ENCODE measurements at regions not wholly inside any gene's neighbourhood (a gene's known extent, or its start where the extent isn't known, plus 50 kb on each side); places are given as distances from the start of the nearest gene placed in this dataset.

GRCh38 chr11:38503876-38504275 lies 1905.8 kb upstream of the RAG2 start:
- no peaks in the 10 kb centered on the region for H3K36me3 ChIP-seq
- no peaks in the 10 kb centered on the region for H3K4me1 ChIP-seq
- peaks cover 0 to 13% of the 10 kb centered on the region in 2 donors for H3K9me3 ChIP-seq
- ATAC-seq: no peak
- intact Hi-C loops (cut with DNase I): no loop called here
- no peak overlapping the region for H3K4me3 ChIP-seq
- DNase-seq: peak in 1 of 4 donors; percentile 30
- TF ChIP-seq CTCF (IDR thresholded peaks at IDR 0.05): no peak
- H3K27ac ChIP-seq: no peak overlapping the region
- no peaks in the 10 kb centered on the region for H3K27me3 ChIP-seq

GRCh38 chr11:38498721-38499120 lies 1900.7 kb upstream of the RAG2 start:
- no peak for TF ChIP-seq CTCF (IDR thresholded peaks at IDR 0.05)

GRCh38 chr11:38491986-38492385 lies 1894.0 kb upstream of the RAG2 start:
- TF ChIP-seq CTCF (IDR thresholded peaks at IDR 0.05): no peak
- Histone ChIP-seq H3K27me3 (no peaks in the 10 kb centered on the region), H3K4me3 (no peak overlapping the region), H3K9me3 (peaks cover 0 to 5% of the 10 kb centered on the region in 2 donors), H3K4me1 (no peaks in the 10 kb centered on the region), H3K27ac (no peak overlapping the region), H3K36me3 (no peaks in the 10 kb centered on the region)
- intact Hi-C loops (cut with DNase I): no loop called here
- no peak for DNase-seq
- ATAC-seq: no peak

More at GRCh38 chr11:38498721-38499120, 1900.7 kb upstream of the RAG2 start:
- Histone ChIP-seq H3K4me3 (no peak overlapping the region), H3K27ac (no peak overlapping the region), H3K36me3 (no peaks in the 10 kb centered on the region), H3K9me3 (peaks cover 0 to 11% of the 10 kb centered on the region in 2 donors), H3K4me1 (no peaks in the 10 kb centered on the region), H3K27me3 (no peaks in the 10 kb centered on the region)
- no peak for DNase-seq
- no peak for ATAC-seq
- intact Hi-C loops (cut with DNase I): no loop called here

- Histone ChIP-seq H3K4me3 (no peak overlapping the region), H3K36me3 (no peaks in the 10 kb centered on the region), H3K27me3 (no peaks in the 10 kb centered on the region), H3K9me3 (no peaks in the 10 kb centered on the region), H3K27ac (no peak overlapping the region), H3K4me1 (no peaks in the 10 kb centered on the region)
- no peak for TF ChIP-seq CTCF (IDR thresholded peaks at IDR 0.05)
- DNase-seq (peak in 1 of 4 donors; percentile 54), ATAC-seq (no peak)
- intact Hi-C loops (cut with DNase I): no loop called here
These were observed 1883.4 kb upstream of the RAG2 start for GRCh38 chr11:38481391-38481790.

GRCh38 chr11:38476808-38477575 lies 1879.0 kb upstream of the RAG2 start:
- H3K9me3 ChIP-seq: peaks cover 0 to 3% of the 10 kb centered on the region in 2 donors
- no peak overlapping the region for H3K27ac ChIP-seq
- intact Hi-C loops (cut with DNase I): no loop called here
- ATAC-seq (no peak), DNase-seq (no peak)
- TF ChIP-seq CTCF (IDR thresholded peaks at IDR 0.05): no peak
- no peaks in the 10 kb centered on the region for H3K4me1 ChIP-seq
- no peak overlapping the region for H3K4me3 ChIP-seq
- no peaks in the 10 kb centered on the region for H3K27me3 ChIP-seq
- no peaks in the 10 kb centered on the region for H3K36me3 ChIP-seq
